ENCODE measurements at regions not wholly inside any gene's neighbourhood (a gene's known extent, or its start where the extent isn't known, plus 50 kb on each side); places are given as distances from the start of the nearest gene placed in this dataset.

- TF ChIP-seq POLR2AphosphoS5 (IDR thresholded peaks at IDR 0.05) (no peak), POLR2A (IDR thresholded peaks at IDR 0.05) (no peak)
- TF ChIP-seq, protein P1, sequence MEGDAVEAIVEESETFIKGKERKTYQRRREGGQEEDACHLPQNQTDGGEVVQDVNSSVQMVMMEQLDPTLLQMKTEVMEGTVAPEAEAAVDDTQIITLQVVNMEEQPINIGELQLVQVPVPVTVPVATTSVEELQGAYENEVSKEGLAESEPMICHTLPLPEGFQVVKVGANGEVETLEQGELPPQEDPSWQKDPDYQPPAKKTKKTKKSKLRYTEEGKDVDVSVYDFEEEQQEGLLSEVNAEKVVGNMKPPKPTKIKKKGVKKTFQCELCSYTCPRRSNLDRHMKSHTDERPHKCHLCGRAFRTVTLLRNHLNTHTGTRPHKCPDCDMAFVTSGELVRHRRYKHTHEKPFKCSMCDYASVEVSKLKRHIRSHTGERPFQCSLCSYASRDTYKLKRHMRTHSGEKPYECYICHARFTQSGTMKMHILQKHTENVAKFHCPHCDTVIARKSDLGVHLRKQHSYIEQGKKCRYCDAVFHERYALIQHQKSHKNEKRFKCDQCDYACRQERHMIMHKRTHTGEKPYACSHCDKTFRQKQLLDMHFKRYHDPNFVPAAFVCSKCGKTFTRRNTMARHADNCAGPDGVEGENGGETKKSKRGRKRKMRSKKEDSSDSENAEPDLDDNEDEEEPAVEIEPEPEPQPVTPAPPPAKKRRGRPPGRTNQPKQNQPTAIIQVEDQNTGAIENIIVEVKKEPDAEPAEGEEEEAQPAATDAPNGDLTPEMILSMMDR (IDR thresholded peaks at IDR 0.05) = no peak
Observed at GRCh38 chr17:71909155-71909554, 211.7 kb upstream of the SOX9 start.
